ENCODE measurements at regions not wholly inside any gene's neighbourhood (a gene's known extent, or its start where the extent isn't known, plus 50 kb on each side); places are given as distances from the start of the nearest gene placed in this dataset.

DNA sequence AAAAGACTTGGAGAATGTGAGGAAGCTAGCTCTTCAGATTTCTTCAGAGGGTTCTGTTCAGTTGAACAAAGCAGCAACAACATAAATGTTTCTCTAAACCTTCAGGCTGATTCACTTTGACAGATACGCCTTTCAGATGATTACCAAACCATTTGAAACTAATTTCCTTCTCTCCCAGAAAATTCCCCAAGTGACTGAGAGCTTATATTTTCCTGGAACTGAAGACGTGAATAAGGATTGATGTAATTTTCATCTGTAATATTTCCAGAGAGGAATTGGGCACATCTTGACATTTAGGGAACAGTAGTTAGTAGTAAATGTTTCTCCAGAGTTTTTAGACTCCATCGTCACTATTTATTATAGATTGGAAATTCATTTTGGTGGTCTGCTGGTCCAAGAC, 108.6 kb upstream of the AADACL2 start:
- no peak for DNase-seq (ENCODE audit: low spot score)
- Histone ChIP-seq H3K27ac (no peak overlapping the region), H3K4me3 (no peak overlapping the region)
- TF ChIP-seq, protein P1, sequence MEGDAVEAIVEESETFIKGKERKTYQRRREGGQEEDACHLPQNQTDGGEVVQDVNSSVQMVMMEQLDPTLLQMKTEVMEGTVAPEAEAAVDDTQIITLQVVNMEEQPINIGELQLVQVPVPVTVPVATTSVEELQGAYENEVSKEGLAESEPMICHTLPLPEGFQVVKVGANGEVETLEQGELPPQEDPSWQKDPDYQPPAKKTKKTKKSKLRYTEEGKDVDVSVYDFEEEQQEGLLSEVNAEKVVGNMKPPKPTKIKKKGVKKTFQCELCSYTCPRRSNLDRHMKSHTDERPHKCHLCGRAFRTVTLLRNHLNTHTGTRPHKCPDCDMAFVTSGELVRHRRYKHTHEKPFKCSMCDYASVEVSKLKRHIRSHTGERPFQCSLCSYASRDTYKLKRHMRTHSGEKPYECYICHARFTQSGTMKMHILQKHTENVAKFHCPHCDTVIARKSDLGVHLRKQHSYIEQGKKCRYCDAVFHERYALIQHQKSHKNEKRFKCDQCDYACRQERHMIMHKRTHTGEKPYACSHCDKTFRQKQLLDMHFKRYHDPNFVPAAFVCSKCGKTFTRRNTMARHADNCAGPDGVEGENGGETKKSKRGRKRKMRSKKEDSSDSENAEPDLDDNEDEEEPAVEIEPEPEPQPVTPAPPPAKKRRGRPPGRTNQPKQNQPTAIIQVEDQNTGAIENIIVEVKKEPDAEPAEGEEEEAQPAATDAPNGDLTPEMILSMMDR (IDR thresholded peaks at IDR 0.05) = no peak

DNA sequence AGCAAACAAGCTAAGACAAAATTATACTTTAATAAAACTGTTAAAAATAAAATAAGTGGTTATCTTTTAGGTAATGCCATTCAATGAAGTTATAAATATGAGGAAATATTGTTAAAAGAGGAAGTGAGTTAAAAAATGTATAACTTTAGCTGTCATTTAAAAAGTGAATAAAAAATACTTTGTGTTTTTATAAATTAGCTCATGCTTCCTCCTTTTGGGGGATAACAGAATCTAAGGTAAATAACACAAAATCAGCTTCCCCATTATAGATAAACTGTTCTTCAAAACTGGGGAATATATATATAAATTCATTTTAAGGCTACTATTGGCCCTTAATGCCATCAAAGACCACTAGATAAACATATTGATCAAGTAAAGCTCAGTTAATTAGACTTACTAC, 113.7 kb upstream of the AADACL2 start:
- DNase-seq (ENCODE audit: low spot score) = no peak
- TF ChIP-seq, protein P1 (IDR thresholded peaks at IDR 0.05) = no peak
- H3K27ac ChIP-seq = no peak overlapping the region
- no peak overlapping the region for H3K4me3 ChIP-seq

DNA sequence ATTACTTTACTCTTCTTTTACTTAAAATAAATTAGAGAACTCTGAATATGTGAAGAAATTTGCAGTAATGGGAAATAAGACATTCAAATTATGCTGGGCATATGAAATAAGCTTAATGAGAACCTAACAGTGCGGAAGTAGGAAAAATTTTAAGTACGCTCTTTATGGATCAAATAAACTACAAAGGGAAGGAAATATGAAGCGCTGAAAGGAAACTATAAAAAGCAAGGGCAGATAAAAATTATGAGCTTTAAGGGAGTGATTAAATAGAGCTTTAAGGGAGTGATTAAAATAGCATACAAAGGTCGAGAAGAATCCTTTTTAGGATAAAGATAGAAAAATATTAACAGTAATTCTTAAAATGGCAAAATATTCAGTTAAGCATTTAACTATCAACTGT, 118.3 kb upstream of the AADACL2 start:
- TF ChIP-seq, protein P1 (IDR thresholded peaks at IDR 0.05) = no peak
- Histone ChIP-seq H3K27ac (no peak overlapping the region), H3K4me3 (no peak overlapping the region)
- no peak for DNase-seq (ENCODE audit: low spot score)

DNA sequence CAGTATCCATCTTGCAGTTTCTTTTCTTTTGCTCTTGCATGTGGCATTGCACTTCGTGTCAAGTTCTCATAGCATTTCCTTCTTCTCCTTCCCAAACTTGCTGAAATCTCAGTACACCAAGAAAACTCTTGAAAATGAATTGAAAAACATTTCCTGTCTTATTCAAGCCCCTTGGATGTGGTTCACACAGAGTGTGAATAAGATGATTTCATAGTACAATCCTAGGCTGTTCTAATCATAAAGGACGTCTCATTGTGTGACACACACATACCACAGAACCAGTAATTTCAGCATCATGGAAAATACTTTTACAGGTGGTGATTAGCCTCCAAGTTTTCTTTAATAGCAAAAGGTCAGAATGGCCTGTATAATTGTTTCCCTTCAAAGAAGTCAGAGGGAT, 121.6 kb upstream of the AADACL2 start:
- TF ChIP-seq, protein P1 (IDR thresholded peaks at IDR 0.05) = no peak
- Histone ChIP-seq H3K4me3 (no peak overlapping the region), H3K27ac (no peak overlapping the region)
- no peak for DNase-seq (ENCODE audit: low spot score)

DNA sequence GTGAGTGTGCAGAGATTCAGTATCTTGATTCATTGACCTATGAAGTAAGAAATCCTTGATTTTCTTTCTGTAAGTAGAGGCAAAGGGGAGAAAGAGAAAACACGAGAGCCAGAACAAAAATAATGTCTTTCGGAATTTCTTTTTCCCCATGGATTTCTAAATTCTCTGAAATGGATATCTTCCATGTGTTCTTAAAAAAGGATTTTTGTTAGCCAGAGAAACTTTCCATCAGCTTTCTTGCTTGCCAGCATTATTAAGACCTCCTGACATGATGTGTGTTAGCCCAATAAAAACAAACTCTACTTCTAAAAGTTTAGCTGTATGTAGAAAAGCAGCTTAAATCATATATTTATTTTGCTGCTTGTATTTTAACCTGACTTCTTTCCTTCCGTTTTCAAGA, 122.3 kb upstream of the AADACL2 start:
- H3K4me3 ChIP-seq = no peak overlapping the region
- TF ChIP-seq, protein P1 (IDR thresholded peaks at IDR 0.05) = no peak
- no peak overlapping the region for H3K27ac ChIP-seq
- DNase-seq (ENCODE audit: low spot score) = no peak

DNA sequence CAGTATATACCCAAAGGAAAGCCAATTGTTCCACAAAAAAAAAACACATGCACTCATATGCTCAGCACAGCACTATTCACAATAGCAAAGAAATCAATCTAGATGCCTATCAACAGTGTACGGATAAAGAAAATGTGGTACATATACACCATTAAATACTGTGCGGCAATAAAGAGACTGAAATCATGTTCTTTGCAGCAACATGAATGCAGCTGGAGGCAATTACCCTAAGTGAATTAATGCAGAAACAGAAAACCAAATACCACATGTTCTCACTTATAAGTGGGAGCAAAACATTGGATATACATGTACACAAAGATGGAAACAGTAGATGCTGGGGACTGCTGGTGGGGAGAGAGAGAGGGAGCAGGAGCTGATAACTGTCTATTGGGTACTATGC, 124.2 kb upstream of the AADACL2 start:
- Histone ChIP-seq H3K27ac (no peak overlapping the region), H3K4me3 (no peak overlapping the region)
- TF ChIP-seq, protein P1 (IDR thresholded peaks at IDR 0.05) = no peak
- no peak for DNase-seq (ENCODE audit: low spot score)

DNA sequence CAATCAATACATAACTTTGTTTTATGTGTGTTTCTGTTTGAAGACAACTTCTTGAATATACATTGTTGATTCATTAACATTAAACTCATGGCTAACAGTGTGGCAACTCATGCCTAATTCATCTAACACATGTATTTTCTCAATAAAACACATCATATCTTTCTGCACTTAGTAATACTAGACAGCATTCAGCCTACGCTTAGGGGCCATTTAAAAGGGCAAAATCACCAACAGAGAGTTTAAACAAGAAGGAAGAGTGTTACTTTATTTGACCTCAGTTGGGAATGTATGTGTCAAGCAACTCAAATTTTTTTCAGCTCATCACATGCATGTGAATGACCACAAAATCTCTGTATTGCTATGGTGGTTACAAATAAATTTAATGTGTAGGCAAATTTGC, 128.8 kb upstream of the AADACL2 start:
- TF ChIP-seq, protein P1 (IDR thresholded peaks at IDR 0.05) = no peak
- no peak for DNase-seq (ENCODE audit: low spot score)
- H3K4me3 ChIP-seq = no peak overlapping the region

More for the DNA sequence above, 128.8 kb upstream of the AADACL2 start:
- no peak overlapping the region for H3K27ac ChIP-seq

Data from coronary artery (tissue), 2 donors.